Left lung (tissue), 4 donors: ENCODE measurements at regions not wholly inside any gene's neighbourhood (a gene's known extent, or its start where the extent isn't known, plus 50 kb on each side); places are given as distances from the start of the nearest gene placed in this dataset.

Experiments used
- ATAC-seq: fragments of 200-7000 bp; cut with Tn5 transposase; one replicate; pipeline ENCODE4 v1.9.1; 2020; ENCODE audit warnings: moderate library complexity
- DNase-seq, 4 donors: peaks; one replicate each; pipeline ENCODE4 v3.0.0-alpha.2; 2013 to 2020
- H3K27ac ChIP-seq, 2 donors: fragments of 200-600 bp; sonication (generic) in 1 of 2; one replicate each; pipeline versions ENCODE4 v1.5.0 to v1.8.0; 2020 to 2021
- H3K27me3 ChIP-seq, 2 donors: fragments of 200-600 bp; sonication (generic) in 1 of 2; one replicate each; pipeline versions ENCODE4 v1.5.0 to v1.8.0; 2020 to 2021
- H3K36me3 ChIP-seq, 2 donors: fragments of 200-600 bp; sonication (generic) in 1 of 2; one replicate each; pipeline versions ENCODE4 v1.5.0 to v1.8.0; 2020 to 2021
- H3K4me1 ChIP-seq, 2 donors: fragments of 200-600 bp; one replicate each; pipeline ENCODE4 v1.8.0; 2021
- H3K4me3 ChIP-seq, 2 donors: fragments of 200-600 bp; sonication (generic) in 1 of 2; one replicate each; pipeline versions ENCODE4 v1.5.0 to v1.8.0; 2020 to 2021; ENCODE audit warnings: mild to moderate bottlenecking in 1 of 2
- H3K9me3 ChIP-seq, 2 donors: fragments of 200-600 bp; sonication (generic) in 1 of 2; one replicate each; pipeline versions ENCODE4 v1.5.0 to v1.8.0; 2020 to 2021
- intact Hi-C, 2 donors: fragments of 100-400 bp; cut with DNase I; formaldehyde crosslinking; loops; one replicate each; pipeline versions ENCODE4 v1.11.2 to v1.14.2; 2022
- TF ChIP-seq, protein P1 (sequence below), 2 donors: fragments of 200-600 bp; sonication (generic) in 1 of 2; IDR thresholded peaks; one replicate each; pipeline versions ENCODE4 v1.5.0 to v1.8.0; 2021; ENCODE audit warnings: antibody characterized with exemption in 2 of 2
- donor health status: DM: no; HTN: yes; CAD: no.
- donor health status: DM: no; HTN: no; CAD: no.

DNA sequence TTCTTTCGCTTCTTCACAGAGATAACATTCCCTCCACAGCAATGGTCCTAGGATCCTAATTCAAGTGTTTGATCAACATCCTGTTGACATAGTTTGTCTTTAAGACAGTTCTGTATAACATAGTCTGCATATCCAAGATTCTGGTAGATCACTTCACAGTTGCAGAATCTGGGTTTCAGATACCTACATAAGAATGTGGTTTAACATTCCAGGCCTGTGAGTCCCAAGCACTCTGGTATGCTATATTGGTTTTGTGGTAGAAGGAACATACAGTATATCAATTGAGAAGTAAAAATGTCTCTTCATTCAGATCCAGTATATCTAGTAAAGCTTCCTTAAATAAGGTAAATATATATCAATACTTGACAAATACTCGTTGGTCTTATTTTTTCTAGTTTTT is 914.2 kb upstream of the CDH6 start:
- intact Hi-C loops = no loop called here
- no peak for DNase-seq
- Histone ChIP-seq H3K4me3 (no peak overlapping the region), H3K36me3 (no peaks in the 10 kb centered on the region), H3K4me1 (no peaks in the 10 kb centered on the region), H3K9me3 (peaks cover 0 to 3% of the 10 kb centered on the region in 2 donors), H3K27me3 (no peaks in the 10 kb centered on the region), H3K27ac (no peak overlapping the region)
- ATAC-seq = no peak
- TF ChIP-seq, protein P1, sequence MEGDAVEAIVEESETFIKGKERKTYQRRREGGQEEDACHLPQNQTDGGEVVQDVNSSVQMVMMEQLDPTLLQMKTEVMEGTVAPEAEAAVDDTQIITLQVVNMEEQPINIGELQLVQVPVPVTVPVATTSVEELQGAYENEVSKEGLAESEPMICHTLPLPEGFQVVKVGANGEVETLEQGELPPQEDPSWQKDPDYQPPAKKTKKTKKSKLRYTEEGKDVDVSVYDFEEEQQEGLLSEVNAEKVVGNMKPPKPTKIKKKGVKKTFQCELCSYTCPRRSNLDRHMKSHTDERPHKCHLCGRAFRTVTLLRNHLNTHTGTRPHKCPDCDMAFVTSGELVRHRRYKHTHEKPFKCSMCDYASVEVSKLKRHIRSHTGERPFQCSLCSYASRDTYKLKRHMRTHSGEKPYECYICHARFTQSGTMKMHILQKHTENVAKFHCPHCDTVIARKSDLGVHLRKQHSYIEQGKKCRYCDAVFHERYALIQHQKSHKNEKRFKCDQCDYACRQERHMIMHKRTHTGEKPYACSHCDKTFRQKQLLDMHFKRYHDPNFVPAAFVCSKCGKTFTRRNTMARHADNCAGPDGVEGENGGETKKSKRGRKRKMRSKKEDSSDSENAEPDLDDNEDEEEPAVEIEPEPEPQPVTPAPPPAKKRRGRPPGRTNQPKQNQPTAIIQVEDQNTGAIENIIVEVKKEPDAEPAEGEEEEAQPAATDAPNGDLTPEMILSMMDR (IDR thresholded peaks at IDR 0.05) = no peak

DNA sequence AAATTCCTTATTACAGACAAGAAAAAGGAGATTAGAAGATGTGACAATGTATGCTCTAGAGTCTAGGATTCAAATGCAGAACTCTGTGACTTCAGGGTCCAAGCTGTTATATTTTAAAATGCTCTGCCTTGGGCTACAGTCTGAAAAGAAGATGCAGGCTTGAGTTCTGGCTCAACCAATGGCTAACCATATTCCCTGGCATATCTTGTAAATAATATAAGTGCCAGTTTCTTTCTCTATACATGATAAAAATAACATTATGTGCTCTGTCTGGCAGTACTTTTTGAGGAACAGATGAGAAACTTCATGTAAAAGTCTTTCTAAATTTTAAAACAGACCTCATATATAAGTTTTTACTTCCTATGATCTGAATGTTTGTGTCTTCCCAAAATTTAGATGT is 926.5 kb upstream of the CDH6 start:
- no peak overlapping the region for H3K4me3 ChIP-seq
- intact Hi-C loops = no loop called here
- TF ChIP-seq, protein P1 (IDR thresholded peaks at IDR 0.05) = no peak
- ATAC-seq (no peak), DNase-seq (no peak)
- no peak overlapping the region for H3K27ac ChIP-seq
- no peaks in the 10 kb centered on the region for H3K4me1 ChIP-seq
- peaks cover 0 to 4% of the 10 kb centered on the region in 2 donors for H3K9me3 ChIP-seq
- H3K36me3 ChIP-seq = no peaks in the 10 kb centered on the region
- H3K27me3 ChIP-seq = no peaks in the 10 kb centered on the region

DNA sequence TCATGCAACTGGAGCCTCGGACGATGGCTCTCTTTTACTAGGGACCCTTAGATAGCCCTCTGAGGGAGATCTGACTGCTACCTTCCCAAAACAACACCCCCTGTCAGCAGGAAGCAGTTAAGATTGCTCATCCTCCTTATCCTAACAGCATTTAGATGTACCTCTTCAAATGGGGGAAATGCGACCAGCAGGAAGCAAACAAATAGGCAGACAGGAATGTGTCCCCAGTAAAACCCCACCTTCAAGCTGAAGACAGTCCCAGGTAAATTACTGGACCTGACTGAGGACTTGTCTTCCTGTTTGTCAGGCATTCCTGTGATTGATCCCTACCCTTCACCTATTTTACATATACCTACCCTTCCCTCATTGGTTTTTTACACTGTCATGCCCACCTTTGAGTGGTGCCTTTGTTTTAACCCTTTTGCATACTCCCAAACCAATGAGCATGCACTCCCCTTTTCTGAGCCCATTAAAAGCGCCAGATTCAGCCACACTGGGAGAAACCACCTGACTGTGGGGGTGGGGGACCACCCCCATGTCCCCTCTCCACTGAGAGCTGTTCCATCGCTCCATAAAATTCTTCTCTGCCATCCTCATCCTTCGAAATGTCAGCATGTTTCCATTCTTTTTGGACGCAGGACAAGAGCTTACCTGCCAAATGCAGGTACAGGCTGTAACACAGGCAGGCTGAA is 954.0 kb upstream of the CDH6 start:
- H3K27me3 ChIP-seq = no peaks in the 10 kb centered on the region
- intact Hi-C loops = no loop called here
- no peak overlapping the region for H3K4me3 ChIP-seq
- no peak overlapping the region for H3K27ac ChIP-seq
- DNase-seq (no peak), ATAC-seq (no peak)
- no peaks in the 10 kb centered on the region for H3K36me3 ChIP-seq
- TF ChIP-seq, protein P1 (IDR thresholded peaks at IDR 0.05) = no peak
- H3K4me1 ChIP-seq = no peaks in the 10 kb centered on the region
- H3K9me3 ChIP-seq = no peaks in the 10 kb centered on the region

DNA sequence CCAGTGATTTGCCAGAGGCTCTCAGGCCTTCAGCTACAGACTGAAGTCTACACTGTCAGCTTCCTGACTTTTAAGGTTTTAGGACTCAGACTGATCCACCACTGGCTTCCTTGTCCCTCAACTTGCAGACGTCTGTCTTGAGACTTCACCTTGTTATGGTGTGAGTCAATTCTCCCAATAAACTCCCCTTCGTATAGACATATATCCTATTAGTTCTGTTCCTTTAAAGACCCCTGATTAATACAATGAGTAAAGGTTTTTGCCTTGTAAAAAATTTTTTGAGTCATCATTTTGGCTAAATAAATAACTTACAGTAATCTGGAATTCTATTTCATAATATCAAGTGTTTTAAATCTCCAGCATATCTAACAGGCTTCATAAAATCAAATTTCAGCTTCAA is 956.3 kb upstream of the CDH6 start:
- H3K27me3 ChIP-seq = no peaks in the 10 kb centered on the region
- H3K4me3 ChIP-seq = no peak overlapping the region
- no peaks in the 10 kb centered on the region for H3K9me3 ChIP-seq
- intact Hi-C loops = no loop called here
- ATAC-seq (no peak), DNase-seq (no peak)
- H3K27ac ChIP-seq = no peak overlapping the region
- H3K4me1 ChIP-seq = no peaks in the 10 kb centered on the region
- H3K36me3 ChIP-seq = no peaks in the 10 kb centered on the region
- TF ChIP-seq, protein P1 (IDR thresholded peaks at IDR 0.05) = no peak

DNA sequence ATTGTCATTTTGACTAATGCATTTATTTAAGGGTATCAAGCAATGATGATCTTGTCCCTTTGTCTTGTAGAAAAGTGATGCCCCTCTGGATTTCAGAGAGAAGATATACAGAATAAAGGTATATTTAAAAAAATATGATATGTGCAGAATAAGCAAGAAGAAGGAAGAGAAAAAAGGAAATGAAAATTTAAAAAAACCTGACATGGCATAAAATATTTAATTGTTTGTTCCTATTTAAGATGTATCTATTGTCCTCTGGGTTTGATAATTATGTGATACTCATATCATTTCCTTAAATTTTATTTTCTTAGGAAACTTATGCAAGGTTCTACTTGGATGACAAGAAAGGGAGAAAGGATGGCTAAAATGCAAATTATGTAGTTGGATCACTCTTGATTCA is 983.7 kb upstream of the CDH6 start:
- H3K9me3 ChIP-seq = peaks cover 0 to 25% of the 10 kb centered on the region in 2 donors
- no peaks in the 10 kb centered on the region for H3K36me3 ChIP-seq
- TF ChIP-seq, protein P1 (IDR thresholded peaks at IDR 0.05) = no peak
- H3K27me3 ChIP-seq = no peaks in the 10 kb centered on the region
- H3K27ac ChIP-seq = no peak overlapping the region
- H3K4me3 ChIP-seq = no peak overlapping the region
- no peaks in the 10 kb centered on the region for H3K4me1 ChIP-seq
- intact Hi-C loops = no loop called here
- ATAC-seq (no peak), DNase-seq (no peak)
